IMR-90 (cell line): ENCODE measurements at regions not wholly inside any gene's neighbourhood (a gene's known extent, or its start where the extent isn't known, plus 50 kb on each side); places are given as distances from the start of the nearest gene placed in this dataset.

Source experiments
- ATAC-seq: fragments of 200-7000 bp; cut with Tn5 transposase; 2 replicates; pipeline ENCODE4 v1.9.1; 2020; ENCODE audit warnings: low read depth, mild to moderate bottlenecking, moderate library complexity
- BruUV-seq: library from RNA; stranded (reverse); fragments of 400-500 nt; replicated peaks from 2 replicates; lab custom pipeline; 2021; lab: Mats Ljungman, UMichigan
- CTCF ChIA-PET: fragments of 300-600 bp; formaldehyde crosslinking; extraction: SDS; loops from one replicate; lab custom pipeline; 2021; ENCODE audit warnings: antibody characterized with exemption; lab: Yijun Ruan, JAX
- POLR2A ChIA-PET: fragments of 300-600 bp; sonication (Branson Sonifier 250); formaldehyde crosslinking; loops from one replicate; lab custom pipeline; 2022; ENCODE audit warnings: antibody characterized with exemption; ENCODE audit not compliant: unreplicated experiment; lab: Charles Lee
- DNase-seq: peaks from one replicate; pipeline ENCODE4 v3.0.0; 2013
- H2AFZ ChIP-seq: replicated peaks from 2 replicates; pipeline ENCODE3; 2013; ENCODE audit warnings: low read length, mild to moderate bottlenecking; ENCODE audit not compliant: poor library complexity
- H2AK5ac ChIP-seq: 2 replicates; pipeline ENCODE4 v1.6.1; 2013; ENCODE audit warnings: low read depth, low read length, inconsistent platforms
- H2AK9ac ChIP-seq: replicated peaks from 2 replicates; pipeline ENCODE3; 2013; ENCODE audit warnings: mild to moderate bottlenecking, low read depth, low read length, moderate library complexity; ENCODE audit not compliant: poor library complexity
- H2BK120ac ChIP-seq: 2 replicates; pipeline ENCODE4 v1.6.1; 2013; ENCODE audit warnings: low read depth, low read length, inconsistent platforms
- H2BK15ac ChIP-seq: 3 replicates; pipeline ENCODE4 v1.6.1; 2013; ENCODE audit warnings: low read depth, low read length, inconsistent platforms
- H2BK20ac ChIP-seq: 2 replicates; pipeline ENCODE4 v1.6.1; 2013; ENCODE audit warnings: low read depth, mild to moderate bottlenecking, inconsistent platforms, low read length, moderate library complexity
- H2BK5ac ChIP-seq: 2 replicates; pipeline ENCODE4 v1.6.1; 2013; ENCODE audit warnings: mild to moderate bottlenecking, low read depth, low read length, inconsistent platforms; ENCODE audit not compliant: poor library complexity, severe bottlenecking
- H3K14ac ChIP-seq: replicated peaks from 2 replicates; pipeline ENCODE4 v1.6.1; 2013; ENCODE audit warnings: low read depth, low read length, inconsistent platforms
- H3K18ac ChIP-seq: 2 replicates; pipeline ENCODE4 v1.6.1; 2013; ENCODE audit warnings: low read depth, low read length, control low read depth
- H3K23ac ChIP-seq: 2 replicates; pipeline ENCODE4 v1.6.1; 2013; ENCODE audit warnings: low read depth, low read length, inconsistent platforms
- H3K27ac ChIP-seq: 2 replicates; pipeline ENCODE4 v1.5.1; 2013; ENCODE audit warnings: mild to moderate bottlenecking, control low read depth, low read length; ENCODE audit not compliant: insufficient read depth
- H3K27me3 ChIP-seq: 2 replicates; pipeline ENCODE4 v1.6.1; 2013; ENCODE audit warnings: low read length; ENCODE audit not compliant: control insufficient read depth, insufficient read depth
- H3K36me3 ChIP-seq: 2 replicates; pipeline ENCODE4 v1.6.1; 2013; ENCODE audit warnings: low read length, mixed read lengths; ENCODE audit not compliant: control insufficient read depth, insufficient read depth
- H3K4ac ChIP-seq: 2 replicates; pipeline ENCODE4 v1.6.1; 2013; ENCODE audit warnings: low read depth, low read length, inconsistent platforms
- H3K4me1 ChIP-seq: 2 replicates; pipeline ENCODE4 v1.6.1; 2013; ENCODE audit warnings: low read length, mixed read lengths; ENCODE audit not compliant: control insufficient read depth, insufficient read depth
- H3K4me2 ChIP-seq: 2 replicates; pipeline ENCODE4 v1.6.1; 2013; ENCODE audit warnings: low read depth, mild to moderate bottlenecking, control low read depth, low read length, moderate library complexity
- H3K4me3 ChIP-seq: 2 replicates; pipeline ENCODE4 v1.5.1; 2013; ENCODE audit warnings: low read depth, mild to moderate bottlenecking, control low read depth, low read length, moderate library complexity; ENCODE audit not compliant: insufficient read depth
- H3K56ac ChIP-seq: 2 replicates; pipeline ENCODE4 v1.6.1; 2013; ENCODE audit warnings: low read length, inconsistent platforms; ENCODE audit not compliant: insufficient read depth; ENCODE audit errors: extremely low read depth
- H3K79me1 ChIP-seq, 2 experiments: 2 replicates each; pipeline ENCODE4 v1.6.1; 2013; ENCODE audit warnings: low read length in 2 of 2, inconsistent platforms in 1 of 2, low read depth in 1 of 2
- H3K9ac ChIP-seq: 2 replicates; pipeline ENCODE4 v1.6.1; 2013; ENCODE audit warnings: low read depth, low read length, control low read depth
- H3K9me1 ChIP-seq: 2 replicates; pipeline ENCODE4 v1.6.1; 2013; ENCODE audit warnings: low read length, inconsistent platforms; ENCODE audit not compliant: insufficient read depth
- H3K9me3 ChIP-seq: 2 replicates; pipeline ENCODE4 v1.6.1; 2013; ENCODE audit warnings: low read length; ENCODE audit not compliant: control insufficient read depth, insufficient read depth
- H4K20me1 ChIP-seq: 2 replicates; pipeline ENCODE4 v1.6.1; 2013; ENCODE audit warnings: low read length, inconsistent platforms; ENCODE audit not compliant: insufficient read depth
- H4K5ac ChIP-seq: 2 replicates; pipeline ENCODE4 v1.6.1; 2013; ENCODE audit warnings: mild to moderate bottlenecking, low read depth, low read length, control low read depth
- H4K8ac ChIP-seq, 2 experiments: 2 replicates each; pipeline ENCODE4 v1.6.1; 2013; ENCODE audit warnings: low read depth in 2 of 2, low read length in 2 of 2, control low read depth in 1 of 2, inconsistent platforms in 1 of 2
- H4K91ac ChIP-seq: 2 replicates; pipeline ENCODE4 v1.6.1; 2013; ENCODE audit warnings: low read depth, low read length, inconsistent platforms; ENCODE audit not compliant: insufficient read depth
- BHLHE40 ChIP-seq: fragments of 150-350 bp; IDR thresholded peaks from 2 replicates; pipeline ENCODE4 v1.6.1; 2016; ENCODE audit warnings: mild to moderate bottlenecking, low read depth, low read length
- CEBPB ChIP-seq: IDR thresholded peaks from 2 replicates; pipeline ENCODE4 v1.6.1; 2012; ENCODE audit warnings: low read depth, low read length, improper control_type of control experiment
- CHD1 ChIP-seq: IDR thresholded peaks from 2 replicates; pipeline ENCODE4 v1.6.1; 2012; ENCODE audit warnings: low read depth, low read length, improper control_type of control experiment
- MAZ ChIP-seq: IDR thresholded peaks from 2 replicates; pipeline ENCODE4 v1.6.1; 2012; ENCODE audit warnings: low read depth, mild to moderate bottlenecking, low read length, improper control_type of control experiment, moderate library complexity, borderline replicate concordance
- MXI1 ChIP-seq: IDR thresholded peaks from 2 replicates; pipeline ENCODE4 v1.6.1; 2012; ENCODE audit warnings: low read depth, mild to moderate bottlenecking, low read length, moderate library complexity, borderline replicate concordance
- NFE2L2 ChIP-seq: fragments of 150-350 bp; IDR thresholded peaks from 2 replicates; pipeline ENCODE4 v1.6.1; 2016; ENCODE audit warnings: low read depth, mild to moderate bottlenecking, low read length
- POLR2A ChIP-seq: IDR thresholded peaks from 2 replicates; pipeline ENCODE4 v1.6.1; 2012; ENCODE audit warnings: mild to moderate bottlenecking, low read depth, low read length
- RAD21 ChIP-seq: IDR thresholded peaks from 2 replicates; pipeline ENCODE4 v1.6.1; 2012; ENCODE audit warnings: low read length, improper control_type of control experiment
- RCOR1 ChIP-seq: IDR thresholded peaks from 2 replicates; pipeline ENCODE4 v1.6.1; 2012; ENCODE audit warnings: mild to moderate bottlenecking, low read length, improper control_type of control experiment; ENCODE audit not compliant: insufficient replicate concordance
- RFX5 ChIP-seq: IDR thresholded peaks from 2 replicates; pipeline ENCODE4 v1.8.0; 2012; ENCODE audit warnings: low read depth, mild to moderate bottlenecking, low read length, moderate library complexity
- WGBS, 2 experiments: methylation state at CpG; one replicate each; pipeline versions ENCODE4 v1.1.5 to v1.1.7; 2013; ENCODE audit warnings: missing lambda C conversion rate in 2 of 2; ENCODE audit not compliant: insufficient read length in 1 of 2; ENCODE audit errors: extremely low coverage in 2 of 2; 5-methylcytosine and 5-hydroxymethylcytosine counted together
- dilution Hi-C: fragments of 300-500 bp; cut with HindIII; formaldehyde crosslinking; loops from one replicate; pipeline ENCODE4 v1.14.3; 2018; ENCODE audit warnings: low sequenced_read_pairs; ENCODE audit not compliant: unreplicated experiment
- in situ Hi-C: fragments of 300-500 bp; cut with MboI; formaldehyde crosslinking; loops from 3 replicates; pipeline ENCODE4 v1.14.3; 2019; ENCODE audit warnings: low sequenced_read_pairs, inconsistent platforms, mixed read lengths
- intact Hi-C: fragments of 100-400 bp; cut with micrococcal nuclease; formaldehyde crosslinking; loops from 2 replicates; pipeline ENCODE4 v1.10.0; 2022
- TF ChIP-seq, protein P1 (sequence below): fragments of 150-350 bp; IDR thresholded peaks from 2 replicates; pipeline ENCODE4 v1.6.1; 2017; ENCODE audit warnings: mild to moderate bottlenecking, antibody characterized with exemption, low read length, low read depth
- TF ChIP-seq, protein P2 (sequence below): conservative IDR thresholded peaks from 2 replicates; pipeline ENCODE4 v1.5.1; 2012; ENCODE audit warnings: mild to moderate bottlenecking, low read depth, low read length, improper control_type of control experiment

DNA sequence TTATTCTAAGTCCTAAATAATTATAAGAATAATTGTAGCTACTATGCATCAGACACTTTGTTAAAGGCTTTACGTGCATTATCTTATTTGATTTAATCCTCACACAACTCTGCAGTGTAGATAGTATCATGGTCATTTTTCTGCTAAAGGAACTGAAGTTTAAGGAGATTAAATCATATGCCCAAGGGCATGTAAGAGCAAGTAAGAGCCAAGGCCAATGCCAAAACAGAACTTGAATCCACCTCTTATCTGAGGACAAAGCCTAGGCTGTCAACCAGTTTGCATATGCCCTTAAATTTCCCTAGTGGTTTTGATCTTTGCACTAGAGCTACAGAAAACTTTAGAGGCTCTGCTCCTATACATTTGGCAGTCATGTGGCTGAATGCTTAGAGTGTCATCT lies 65.6 kb upstream of the OR5AK2 start:
- Histone ChIP-seq H2BK120ac (no peak overlapping the region), H3K27ac (no peak overlapping the region), H3K4me1 (no peaks in the 10 kb centered on the region), H3K9me1 (no peaks in the 10 kb centered on the region), H2BK15ac (no peak overlapping the region), H4K5ac (no peak overlapping the region), H3K27me3 (no peaks in the 10 kb centered on the region), H3K4me3 (no peak overlapping the region), H3K4ac (no peak overlapping the region), H4K20me1 (no peaks in the 10 kb centered on the region), H3K4me2 (no peak overlapping the region), H2AFZ (no peak overlapping the region), H2AK5ac (no peak overlapping the region), H3K56ac (no peak overlapping the region), H2BK5ac (no peak overlapping the region), H3K36me3 (no peaks in the 10 kb centered on the region), H2BK20ac (no peak overlapping the region), H3K9ac (no peak overlapping the region), H3K9me3 (no peaks in the 10 kb centered on the region; the same call in 1 of the 2 replicates), H4K91ac (no peak overlapping the region), H3K79me1 (no peaks in the 10 kb centered on the region), H3K14ac (no peak overlapping the region), H4K8ac (no peak overlapping the region), H3K18ac (no peak overlapping the region), H3K23ac (no peak overlapping the region), H2AK9ac (no peak overlapping the region)
- TF ChIP-seq RFX5 = no peak
- TF ChIP-seq, protein P1, sequence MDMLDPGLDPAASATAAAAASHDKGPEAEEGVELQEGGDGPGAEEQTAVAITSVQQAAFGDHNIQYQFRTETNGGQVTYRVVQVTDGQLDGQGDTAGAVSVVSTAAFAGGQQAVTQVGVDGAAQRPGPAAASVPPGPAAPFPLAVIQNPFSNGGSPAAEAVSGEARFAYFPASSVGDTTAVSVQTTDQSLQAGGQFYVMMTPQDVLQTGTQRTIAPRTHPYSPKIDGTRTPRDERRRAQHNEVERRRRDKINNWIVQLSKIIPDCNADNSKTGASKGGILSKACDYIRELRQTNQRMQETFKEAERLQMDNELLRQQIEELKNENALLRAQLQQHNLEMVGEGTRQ = no peak
- TF ChIP-seq, protein P2, sequence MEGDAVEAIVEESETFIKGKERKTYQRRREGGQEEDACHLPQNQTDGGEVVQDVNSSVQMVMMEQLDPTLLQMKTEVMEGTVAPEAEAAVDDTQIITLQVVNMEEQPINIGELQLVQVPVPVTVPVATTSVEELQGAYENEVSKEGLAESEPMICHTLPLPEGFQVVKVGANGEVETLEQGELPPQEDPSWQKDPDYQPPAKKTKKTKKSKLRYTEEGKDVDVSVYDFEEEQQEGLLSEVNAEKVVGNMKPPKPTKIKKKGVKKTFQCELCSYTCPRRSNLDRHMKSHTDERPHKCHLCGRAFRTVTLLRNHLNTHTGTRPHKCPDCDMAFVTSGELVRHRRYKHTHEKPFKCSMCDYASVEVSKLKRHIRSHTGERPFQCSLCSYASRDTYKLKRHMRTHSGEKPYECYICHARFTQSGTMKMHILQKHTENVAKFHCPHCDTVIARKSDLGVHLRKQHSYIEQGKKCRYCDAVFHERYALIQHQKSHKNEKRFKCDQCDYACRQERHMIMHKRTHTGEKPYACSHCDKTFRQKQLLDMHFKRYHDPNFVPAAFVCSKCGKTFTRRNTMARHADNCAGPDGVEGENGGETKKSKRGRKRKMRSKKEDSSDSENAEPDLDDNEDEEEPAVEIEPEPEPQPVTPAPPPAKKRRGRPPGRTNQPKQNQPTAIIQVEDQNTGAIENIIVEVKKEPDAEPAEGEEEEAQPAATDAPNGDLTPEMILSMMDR = no peak
- no peak for TF ChIP-seq NFE2L2
- no peak for TF ChIP-seq POLR2A
- TF ChIP-seq RCOR1 = no peak
- TF ChIP-seq BHLHE40 = no peak
- no peak for TF ChIP-seq RAD21
- no peak for TF ChIP-seq CEBPB
- TF ChIP-seq CHD1 = no peak
- no peak for TF ChIP-seq MAZ
- TF ChIP-seq MXI1 = no peak
- DNase-seq (no peak), ATAC-seq (no peak)
- ChIA-PET CTCF (no interaction called here), POLR2A (no interaction called here)
- no CpG with 5 or more reads among the region's 1 CpG for WGBS, 2 experiments
- in situ Hi-C loops = no loop called here
- dilution Hi-C loops = no loop called here
- no TSS peak for BruUV-seq
- intact Hi-C loops = no loop called here
